Pulmonary artery endothelial cell (primary cell): ENCODE measurements at regions not wholly inside any gene's neighbourhood (a gene's known extent, or its start where the extent isn't known, plus 50 kb on each side); places are given as distances from the start of the nearest gene placed in this dataset.

Experiments used
- DNase-seq: peaks from one replicate; pipeline ENCODE4 v3.0.0-alpha.2; 2011; ENCODE audit warnings: low read depth, low spot score

GRCh38 chr5:155193483-155194107 is 180.0 kb downstream of the KIF4B start:
- no peak for DNase-seq

GRCh38 chr5:155200608-155201007 is 187.1 kb downstream of the KIF4B start:
- no peak for DNase-seq

- no peak for DNase-seq
Observed at GRCh38 chr5:155211764-155212163, 198.2 kb downstream of the KIF4B start.

GRCh38 chr5:155222393-155222792 is 208.8 kb downstream of the KIF4B start:
- no peak for DNase-seq

- no peak for DNase-seq
Observed at GRCh38 chr5:155229135-155229534, 215.6 kb downstream of the KIF4B start.

GRCh38 chr5:155239803-155240202 is 226.2 kb downstream of the KIF4B start:
- no peak for DNase-seq

- DNase-seq: no peak
Observed at GRCh38 chr5:155250596-155250995, 237.0 kb downstream of the KIF4B start.

GRCh38 chr5:155252025-155252424 is 238.5 kb downstream of the KIF4B start:
- DNase-seq: no peak

- no peak for DNase-seq
Observed at GRCh38 chr5:155252717-155253116, 239.2 kb downstream of the KIF4B start.

- DNase-seq: no peak
Observed at GRCh38 chr5:155254399-155254798, 240.8 kb downstream of the KIF4B start.

- no peak for DNase-seq
Observed at GRCh38 chr5:155258161-155258560, 244.6 kb downstream of the KIF4B start.

GRCh38 chr5:155259648-155260047 is 246.1 kb downstream of the KIF4B start:
- DNase-seq: no peak

- no peak for DNase-seq
Observed at GRCh38 chr5:155260798-155261197, 247.2 kb downstream of the KIF4B start.

- DNase-seq: no peak
Observed at GRCh38 chr5:155263381-155263780, 249.8 kb downstream of the KIF4B start.

- DNase-seq: no peak
Observed at GRCh38 chr5:155264809-155265208, 251.3 kb downstream of the KIF4B start.

GRCh38 chr5:155268770-155269425 is 255.3 kb downstream of the KIF4B start:
- DNase-seq: no peak

- DNase-seq: no peak
Observed at GRCh38 chr5:155270725-155271124, 257.2 kb downstream of the KIF4B start.

- DNase-seq: no peak
Observed at GRCh38 chr5:155274484-155274883, 260.9 kb downstream of the KIF4B start.

- DNase-seq: no peak
Observed at GRCh38 chr5:155275222-155275621, 261.7 kb downstream of the KIF4B start.

- no peak for DNase-seq
Observed at GRCh38 chr5:155276231-155276630, 262.7 kb downstream of the KIF4B start.

- no peak for DNase-seq
Observed at GRCh38 chr5:155278532-155278931, 265.0 kb downstream of the KIF4B start.

- no peak for DNase-seq
Observed at GRCh38 chr5:155282503-155283107, 269.1 kb downstream of the KIF4B start.

- DNase-seq: no peak
Observed at GRCh38 chr5:155285706-155286105, 272.2 kb downstream of the KIF4B start.
